ENCODE measurements at regions not wholly inside any gene's neighbourhood (a gene's known extent, or its start where the extent isn't known, plus 50 kb on each side); places are given as distances from the start of the nearest gene placed in this dataset.

DNA sequence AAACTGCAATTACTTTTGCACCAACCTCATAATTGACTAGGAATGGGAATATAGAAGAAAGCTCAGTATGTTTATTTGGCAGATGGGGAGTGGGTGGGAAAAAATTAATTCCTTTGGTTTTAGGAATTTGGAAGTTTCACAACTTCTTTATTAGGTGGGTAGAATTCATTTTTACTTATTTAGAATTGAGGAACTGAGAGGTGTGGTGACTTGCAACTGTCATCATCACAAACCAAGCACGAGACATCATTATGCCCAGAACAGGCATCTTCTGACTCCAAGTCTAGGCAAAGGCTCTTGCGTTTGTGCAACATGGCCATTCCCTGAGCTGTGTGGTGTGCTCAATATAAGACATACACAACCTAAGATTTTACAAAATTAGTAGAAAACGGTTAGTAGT, 380.0 kb downstream of the ATP23 start:
- Histone ChIP-seq H3K27me3 (ENCODE audit: low read length) (no peaks in the 10 kb centered on the region), H3K4me1 (ENCODE audit: insufficient read depth, low read length) (no peaks in the 10 kb centered on the region), H3K36me3 (ENCODE audit: low read depth, low read length) (no peaks in the 10 kb centered on the region), H3K9me3 (ENCODE audit: low read length) (no peaks in the 10 kb centered on the region), H3K79me2 (ENCODE audit: low read length) (no peaks in the 10 kb centered on the region), H3K27ac (ENCODE audit: low read length) (no peak overlapping the region), H2AFZ (ENCODE audit: low read length) (no peak overlapping the region), H3F3A (ENCODE audit: low read length, unreplicated experiment) (no peaks in the 10 kb centered on the region), H3K4me2 (ENCODE audit: low read length) (no peak overlapping the region), H3K4me3 (ENCODE audit: low read length) (no peak overlapping the region), H3K9ac (ENCODE audit: low read length) (no peak overlapping the region), H4K20me1 (ENCODE audit: low read length) (no peaks in the 10 kb centered on the region), H3K9me2 (replicated peaks; ENCODE audit: low read length) (no peaks in the 10 kb centered on the region)
- ChIA-PET POLR2A (ENCODE audit: unreplicated experiment) (no interaction called here), CTCF (no interaction called here)
- no peak for TF ChIP-seq EZH2phosphoT487 (IDR thresholded peaks at IDR 0.05; ENCODE audit: borderline replicate concordance, low read length)
- no peak for TF ChIP-seq CTCF (conservative IDR thresholded peaks at IDR 0.05; ENCODE audit: low read depth, low read length)
- no peak for TF ChIP-seq EZH2 (IDR thresholded peaks at IDR 0.05; ENCODE audit: low read length, unreplicated experiment)
- DNase-seq: no peak
- no TSS peak for BruUV-seq (replicated peaks)
- intact Hi-C loops (cut with micrococcal nuclease): no loop called here
- no peak for ATAC-seq

- no peak for DNase-seq
- H3K9me2 ChIP-seq (replicated peaks; ENCODE audit: low read length): no peaks in the 10 kb centered on the region
- CTCF ChIA-PET: no interaction called here
- POLR2A ChIA-PET (ENCODE audit: unreplicated experiment): no interaction called here
- H3K4me3 ChIP-seq (ENCODE audit: low read length): no peak overlapping the region
- intact Hi-C loops (cut with micrococcal nuclease): no loop called here
- no peaks in the 10 kb centered on the region for H3K79me2 ChIP-seq (ENCODE audit: low read length)
- no peaks in the 10 kb centered on the region for H3K9me3 ChIP-seq (ENCODE audit: low read length)
- ATAC-seq: no peak
- no peaks in the 10 kb centered on the region for H3K27me3 ChIP-seq (ENCODE audit: low read length)
- no peaks in the 10 kb centered on the region for H4K20me1 ChIP-seq (ENCODE audit: low read length)
- no TSS peak for BruUV-seq (replicated peaks)
- no peak overlapping the region for H2AFZ ChIP-seq (ENCODE audit: low read length)
- no peaks in the 10 kb centered on the region for H3F3A ChIP-seq (ENCODE audit: low read length, unreplicated experiment)
- no peak overlapping the region for H3K27ac ChIP-seq (ENCODE audit: low read length)
- no peaks in the 10 kb centered on the region for H3K36me3 ChIP-seq (ENCODE audit: low read depth, low read length)
- no peaks in the 10 kb centered on the region for H3K4me1 ChIP-seq (ENCODE audit: insufficient read depth, low read length)
- no peak overlapping the region for H3K9ac ChIP-seq (ENCODE audit: low read length)
- no peak for TF ChIP-seq CTCF (conservative IDR thresholded peaks at IDR 0.05; ENCODE audit: low read depth, low read length)
- TF ChIP-seq EZH2phosphoT487 (IDR thresholded peaks at IDR 0.05; ENCODE audit: borderline replicate concordance, low read length): no peak
- no peak for TF ChIP-seq EZH2 (IDR thresholded peaks at IDR 0.05; ENCODE audit: low read length, unreplicated experiment)
- no peak overlapping the region for H3K4me2 ChIP-seq (ENCODE audit: low read length)
Observed at GRCh38 chr12:58323676-58324075, 382.3 kb downstream of the ATP23 start.

GRCh38 chr12:58325561-58325960, 384.2 kb downstream of the ATP23 start:
- BruUV-seq (replicated peaks): no TSS peak
- Histone ChIP-seq H3K4me1 (ENCODE audit: insufficient read depth, low read length) (no peaks in the 10 kb centered on the region), H2AFZ (ENCODE audit: low read length) (no peak overlapping the region), H3K4me3 (ENCODE audit: low read length) (no peak overlapping the region), H3K4me2 (ENCODE audit: low read length) (no peak overlapping the region), H3K36me3 (ENCODE audit: low read depth, low read length) (no peaks in the 10 kb centered on the region), H4K20me1 (ENCODE audit: low read length) (no peaks in the 10 kb centered on the region), H3K27me3 (ENCODE audit: low read length) (no peaks in the 10 kb centered on the region), H3F3A (ENCODE audit: low read length, unreplicated experiment) (no peaks in the 10 kb centered on the region), H3K9me3 (ENCODE audit: low read length) (no peaks in the 10 kb centered on the region), H3K27ac (ENCODE audit: low read length) (no peak overlapping the region), H3K9me2 (replicated peaks; ENCODE audit: low read length) (no peaks in the 10 kb centered on the region), H3K79me2 (ENCODE audit: low read length) (no peaks in the 10 kb centered on the region), H3K9ac (ENCODE audit: low read length) (no peak overlapping the region)
- ChIA-PET CTCF (interaction anchor here (0.7 kb wide), 1 partner anchor 238 kb away, joined by 7 read pairs; no protein-coding TSS in a partner anchor), POLR2A (ENCODE audit: unreplicated experiment) (no interaction called here)
- TF ChIP-seq EZH2 (IDR thresholded peaks at IDR 0.05; ENCODE audit: low read length, unreplicated experiment) (no peak), EZH2phosphoT487 (IDR thresholded peaks at IDR 0.05; ENCODE audit: borderline replicate concordance, low read length) (no peak), CTCF (conservative IDR thresholded peaks at IDR 0.05; ENCODE audit: low read depth, low read length) (no peak)
- DNase-seq (no peak), ATAC-seq (no peak)
- intact Hi-C loops (cut with micrococcal nuclease): no loop called here
